ENCODE measurements at regions not wholly inside any gene's neighbourhood (a gene's known extent, or its start where the extent isn't known, plus 50 kb on each side); places are given as distances from the start of the nearest gene placed in this dataset.

DNA sequence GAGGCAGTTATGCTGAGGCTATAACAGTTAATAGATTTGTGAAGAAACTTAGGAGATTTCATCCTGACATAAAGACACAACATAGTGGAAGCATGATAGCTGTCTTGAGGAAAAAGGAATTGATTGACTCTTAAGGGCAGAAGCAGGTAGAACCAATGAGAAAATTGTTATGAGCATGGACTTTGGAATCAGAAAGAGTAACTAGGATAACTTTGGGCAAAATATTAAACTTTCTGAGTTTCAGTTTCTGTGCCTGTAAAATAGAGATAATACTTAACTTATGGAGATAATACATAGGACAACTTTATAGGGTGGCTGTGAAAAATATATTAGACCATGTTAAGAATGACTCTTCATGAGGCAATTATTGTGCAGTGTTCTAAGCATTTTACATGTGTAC lies 696.5 kb downstream of the CDH11 start:
- ChIA-PET POLR2A (no interaction called here), CTCF (no interaction called here)
- Mint-ChIP-seq H3K27ac (no peak overlapping the region), H3K9me3 (peaks cover 38% of the 10 kb centered on the region), H3K4me1 (ENCODE audit: low read depth) (no peaks in the 10 kb centered on the region), H3K27me3 (no peaks in the 10 kb centered on the region), H3K36me3 (no peaks in the 10 kb centered on the region), H3K4me3 (no peak overlapping the region)
- intact Hi-C loops (cut with micrococcal nuclease): no loop called here
- no peak for DNase-seq

DNA sequence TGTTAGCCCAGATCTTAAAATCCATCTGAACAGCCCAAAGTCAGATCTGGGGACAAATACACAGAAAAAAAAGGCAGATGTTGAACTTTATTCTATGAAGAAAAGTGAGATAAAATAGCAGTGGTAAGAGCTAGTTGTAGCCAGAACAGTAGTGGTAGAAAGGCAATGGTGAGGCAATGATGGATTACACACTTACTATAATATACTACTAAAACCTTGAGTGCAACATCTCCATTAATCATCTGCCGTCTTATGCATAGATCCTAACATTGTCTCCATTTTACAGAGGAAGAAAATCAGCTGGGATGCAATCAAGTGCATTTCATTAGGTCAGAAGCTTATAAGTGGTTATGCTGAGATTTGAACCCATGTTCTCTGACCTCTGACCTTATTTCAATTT lies 699.6 kb downstream of the CDH11 start:
- H3K27me3 Mint-ChIP-seq: no peaks in the 10 kb centered on the region
- no peaks in the 10 kb centered on the region for H3K36me3 Mint-ChIP-seq
- no peak overlapping the region for H3K27ac Mint-ChIP-seq
- ChIA-PET CTCF (no interaction called here), POLR2A (no interaction called here)
- H3K9me3 Mint-ChIP-seq: peaks cover 37% of the 10 kb centered on the region
- DNase-seq: no peak
- H3K4me1 Mint-ChIP-seq (ENCODE audit: low read depth): peaks cover 2% of the 10 kb centered on the region
- intact Hi-C loops (cut with micrococcal nuclease): no loop called here
- no peak overlapping the region for H3K4me3 Mint-ChIP-seq

DNA sequence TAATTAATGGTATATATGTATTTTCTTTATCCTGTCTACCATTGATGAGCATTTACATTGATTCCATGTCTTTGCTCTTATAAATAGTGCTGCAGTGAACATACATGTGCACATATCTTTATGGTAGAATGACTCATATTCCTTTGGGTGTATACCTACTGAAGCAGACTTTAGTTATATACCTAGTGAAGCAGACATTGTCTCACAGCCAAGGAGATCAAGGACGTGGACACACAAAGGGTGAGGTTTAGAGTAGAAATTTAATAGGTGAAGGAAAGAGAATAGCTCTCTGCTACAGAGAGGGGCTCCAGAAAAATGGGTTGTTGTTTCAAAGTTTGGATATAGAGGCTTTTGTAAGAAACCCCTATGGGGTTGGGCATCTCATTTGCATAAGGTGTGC lies 700.3 kb downstream of the CDH11 start:
- no peaks in the 10 kb centered on the region for H3K36me3 Mint-ChIP-seq
- no peak overlapping the region for H3K27ac Mint-ChIP-seq
- H3K4me3 Mint-ChIP-seq: no peak overlapping the region
- POLR2A ChIA-PET: no interaction called here
- H3K4me1 Mint-ChIP-seq (ENCODE audit: low read depth): peaks cover 2% of the 10 kb centered on the region
- intact Hi-C loops (cut with micrococcal nuclease): no loop called here
- peaks cover 35% of the 10 kb centered on the region for H3K9me3 Mint-ChIP-seq
- no peak for DNase-seq
- H3K27me3 Mint-ChIP-seq: no peaks in the 10 kb centered on the region
- CTCF ChIA-PET: no interaction called here

DNA sequence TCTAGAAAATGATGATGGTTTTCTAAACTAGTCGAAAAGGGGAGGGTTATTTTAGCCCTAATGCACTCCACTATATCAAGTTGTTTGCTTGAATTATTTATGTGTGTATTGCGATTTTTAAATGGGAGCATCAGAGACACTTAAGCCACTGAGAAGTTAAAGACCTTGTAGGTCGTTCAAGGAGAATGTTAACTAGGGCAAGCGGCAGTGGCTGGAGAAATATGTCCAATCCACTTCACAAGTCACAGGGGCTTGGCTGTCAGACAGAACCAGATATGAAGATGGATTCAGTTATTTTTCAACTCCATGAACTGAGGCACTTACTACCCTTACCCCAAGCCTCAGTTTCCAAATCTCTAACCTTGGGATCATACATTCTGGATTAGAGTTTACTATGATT lies 702.0 kb downstream of the CDH11 start:
- no peak for DNase-seq
- Mint-ChIP-seq H3K9me3 (peaks cover 26% of the 10 kb centered on the region), H3K27me3 (no peaks in the 10 kb centered on the region), H3K36me3 (no peaks in the 10 kb centered on the region), H3K4me3 (no peak overlapping the region), H3K27ac (no peak overlapping the region), H3K4me1 (ENCODE audit: low read depth) (peaks cover 2% of the 10 kb centered on the region)
- intact Hi-C loops (cut with micrococcal nuclease): no loop called here
- CTCF ChIA-PET: no interaction called here
- POLR2A ChIA-PET: no interaction called here

DNA sequence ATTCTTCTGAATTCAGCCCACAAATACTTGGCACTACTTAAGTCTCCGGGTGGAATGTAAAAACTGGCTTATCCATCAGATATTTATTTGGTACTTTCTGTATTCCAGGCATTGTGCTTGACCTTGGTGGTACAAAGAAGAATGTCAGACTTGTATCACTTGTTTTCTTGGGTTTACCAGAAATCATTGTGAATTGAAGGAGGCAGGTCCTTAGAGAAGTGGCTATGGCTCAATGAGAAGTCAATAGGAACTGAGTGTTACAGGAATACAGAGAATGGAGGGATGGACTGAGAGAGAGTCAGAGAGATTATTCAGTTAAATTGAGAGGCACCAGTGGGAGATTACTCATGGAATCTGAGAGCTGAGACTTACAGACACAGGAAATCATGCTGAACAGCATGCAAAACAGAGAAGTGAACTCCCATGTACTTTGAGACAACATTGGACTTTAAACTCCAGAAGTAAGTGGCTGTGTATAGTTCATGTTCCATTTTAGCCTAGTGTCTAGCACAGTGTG lies 704.1 kb downstream of the CDH11 start:
- H3K27ac Mint-ChIP-seq: no peak overlapping the region
- H3K4me1 Mint-ChIP-seq (ENCODE audit: low read depth): peaks cover 2% of the 10 kb centered on the region
- POLR2A ChIA-PET: no interaction called here
- H3K36me3 Mint-ChIP-seq: no peaks in the 10 kb centered on the region
- no peaks in the 10 kb centered on the region for H3K27me3 Mint-ChIP-seq
- CTCF ChIA-PET: no interaction called here
- H3K4me3 Mint-ChIP-seq: no peak overlapping the region
- peaks cover 31% of the 10 kb centered on the region for H3K9me3 Mint-ChIP-seq
- intact Hi-C loops (cut with micrococcal nuclease): no loop called here
- DNase-seq: no peak

DNA sequence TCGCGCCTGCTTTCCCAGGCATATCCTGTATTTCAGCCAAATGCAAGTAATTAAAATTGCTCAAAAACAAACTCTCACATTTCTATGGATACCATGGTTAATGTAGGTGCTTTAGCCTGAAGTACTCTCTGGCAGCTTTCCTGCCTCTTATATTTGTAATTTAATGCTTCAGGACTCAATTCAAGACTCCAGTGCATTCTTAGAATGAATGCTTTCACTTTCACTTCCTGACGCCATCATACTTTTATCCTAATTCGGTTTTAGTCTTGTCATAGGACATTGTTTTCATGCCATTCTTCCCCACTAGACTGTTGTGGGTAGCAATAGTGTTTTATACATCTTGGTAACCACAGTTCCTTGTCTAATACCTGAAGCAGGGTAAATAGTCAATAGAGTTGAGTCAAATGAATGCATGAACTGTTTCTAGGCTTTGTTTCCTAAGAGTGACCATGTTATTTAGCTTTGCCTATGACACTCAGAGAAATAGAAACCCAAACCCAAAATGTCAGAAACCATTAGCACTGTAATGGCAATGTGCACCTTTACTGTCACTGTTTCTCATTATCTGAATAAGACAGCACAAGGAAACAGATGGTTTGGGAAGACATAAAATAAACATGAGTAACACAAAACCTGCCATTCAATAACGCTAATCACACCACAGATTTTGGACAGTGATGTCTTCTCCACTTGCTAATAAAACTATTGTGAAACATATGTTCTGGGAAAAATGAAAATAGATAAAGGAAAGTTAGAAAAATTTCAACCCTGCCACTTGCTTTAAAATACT lies 705.5 kb downstream of the CDH11 start:
- peaks cover 2% of the 10 kb centered on the region for H3K4me1 Mint-ChIP-seq (ENCODE audit: low read depth)
- H3K4me3 Mint-ChIP-seq: no peak overlapping the region
- no peak for DNase-seq
- H3K9me3 Mint-ChIP-seq: peaks cover 25% of the 10 kb centered on the region
- H3K27ac Mint-ChIP-seq: no peak overlapping the region
- CTCF ChIA-PET: no interaction called here
- no peaks in the 10 kb centered on the region for H3K27me3 Mint-ChIP-seq
- POLR2A ChIA-PET: no interaction called here
- intact Hi-C loops (cut with micrococcal nuclease): no loop called here
- H3K36me3 Mint-ChIP-seq: no peaks in the 10 kb centered on the region

DNA sequence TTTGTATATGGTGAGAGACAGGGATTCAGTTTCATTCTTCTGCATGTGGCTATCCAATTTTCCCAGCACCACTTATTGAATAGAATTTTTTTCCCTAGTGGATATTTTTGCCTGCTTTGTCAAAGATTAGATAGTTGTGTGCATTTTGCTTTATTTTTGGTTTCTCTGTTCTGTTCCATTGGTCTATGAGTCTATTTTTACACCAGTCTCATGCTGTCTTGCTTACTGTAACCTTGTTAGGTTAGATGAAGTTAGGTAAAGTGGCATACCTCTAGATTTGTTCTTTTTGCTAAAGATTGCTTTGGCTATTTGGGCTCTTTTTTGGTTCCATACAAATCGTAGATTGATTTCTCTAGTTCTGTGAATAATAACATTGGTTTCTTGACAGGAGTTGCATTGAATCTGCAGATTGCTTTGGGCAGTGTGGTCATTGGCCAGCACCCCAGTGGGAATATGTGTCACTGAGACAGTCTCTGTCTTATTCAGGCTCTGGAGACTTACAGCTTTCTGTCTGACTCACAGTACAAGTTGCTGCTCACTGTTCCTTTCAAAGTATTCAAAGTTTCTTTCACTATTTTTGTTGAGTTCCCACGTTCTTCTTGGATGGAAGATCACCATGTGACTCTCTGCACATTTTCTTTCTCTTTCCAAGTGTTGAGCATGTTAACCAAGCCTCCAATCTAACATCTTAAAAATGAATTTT lies 709.1 kb downstream of the CDH11 start:
- intact Hi-C loops (cut with micrococcal nuclease): no loop called here
- H3K9me3 Mint-ChIP-seq: peaks cover 16% of the 10 kb centered on the region
- H3K27me3 Mint-ChIP-seq: no peaks in the 10 kb centered on the region

DNA sequence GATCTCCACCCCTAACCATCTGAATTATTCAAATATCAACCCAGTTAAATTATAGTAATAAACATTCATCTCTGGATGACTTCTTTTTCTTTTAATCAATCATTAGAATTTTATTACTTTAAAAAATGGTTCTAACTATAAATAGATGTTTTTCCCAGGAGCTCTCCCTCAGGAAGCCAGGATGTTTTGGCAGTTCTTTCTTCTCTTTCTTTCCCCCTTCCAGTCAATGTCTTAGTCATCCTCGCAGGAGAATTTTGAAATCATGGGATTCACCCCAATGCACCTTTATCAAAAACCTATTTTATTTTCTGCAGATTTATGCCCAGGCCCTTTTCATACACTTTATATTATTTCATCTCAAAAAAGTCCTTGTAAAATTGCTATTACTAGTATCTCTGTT lies 711.6 kb downstream of the CDH11 start:
- CTCF ChIA-PET: no interaction called here
- no peak overlapping the region for H3K27ac Mint-ChIP-seq
- no peaks in the 10 kb centered on the region for H3K27me3 Mint-ChIP-seq
- intact Hi-C loops (cut with micrococcal nuclease): no loop called here
- H3K9me3 Mint-ChIP-seq: peaks cover 29% of the 10 kb centered on the region
- H3K4me1 Mint-ChIP-seq (ENCODE audit: low read depth): no peaks in the 10 kb centered on the region
- POLR2A ChIA-PET: no interaction called here
- H3K36me3 Mint-ChIP-seq: no peaks in the 10 kb centered on the region
- no peak for DNase-seq
- H3K4me3 Mint-ChIP-seq: no peak overlapping the region

More for the DNA sequence above, 709.1 kb downstream of the CDH11 start:
- no peak for DNase-seq
- peaks cover 1% of the 10 kb centered on the region for H3K4me1 Mint-ChIP-seq (ENCODE audit: low read depth)
- no peak overlapping the region for H3K4me3 Mint-ChIP-seq
- H3K36me3 Mint-ChIP-seq: no peaks in the 10 kb centered on the region
- CTCF ChIA-PET: no interaction called here
- no peak overlapping the region for H3K27ac Mint-ChIP-seq
- POLR2A ChIA-PET: no interaction called here

DNA sequence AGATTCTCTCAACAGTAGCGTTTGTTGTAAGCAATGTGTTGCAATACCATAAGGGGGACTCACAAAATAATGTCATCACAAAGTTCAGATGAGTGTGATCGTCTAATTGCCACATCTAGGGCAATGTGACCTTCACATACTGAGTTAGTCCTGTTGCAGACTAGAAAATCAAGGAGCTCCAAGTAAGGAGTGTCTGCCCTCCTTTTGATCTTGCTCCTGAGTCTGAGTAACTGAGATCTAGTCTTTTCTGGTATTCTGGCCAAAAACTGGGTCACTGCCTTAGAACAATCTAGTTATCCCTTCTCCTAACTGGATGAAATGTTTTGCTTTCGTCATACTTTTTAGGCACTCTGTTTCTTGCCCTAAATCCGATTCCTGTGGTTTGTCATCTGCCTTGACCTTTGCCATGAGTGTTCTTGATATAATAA lies 712.1 kb downstream of the CDH11 start:
- no peaks in the 10 kb centered on the region for H3K27me3 Mint-ChIP-seq
- POLR2A ChIA-PET: no interaction called here
- intact Hi-C loops (cut with micrococcal nuclease): no loop called here
- peaks cover 29% of the 10 kb centered on the region for H3K9me3 Mint-ChIP-seq
- H3K27ac Mint-ChIP-seq: no peak overlapping the region
- H3K4me3 Mint-ChIP-seq: no peak overlapping the region
- H3K36me3 Mint-ChIP-seq: no peaks in the 10 kb centered on the region
- DNase-seq: no peak
- no peaks in the 10 kb centered on the region for H3K4me1 Mint-ChIP-seq (ENCODE audit: low read depth)
- CTCF ChIA-PET: no interaction called here

DNA sequence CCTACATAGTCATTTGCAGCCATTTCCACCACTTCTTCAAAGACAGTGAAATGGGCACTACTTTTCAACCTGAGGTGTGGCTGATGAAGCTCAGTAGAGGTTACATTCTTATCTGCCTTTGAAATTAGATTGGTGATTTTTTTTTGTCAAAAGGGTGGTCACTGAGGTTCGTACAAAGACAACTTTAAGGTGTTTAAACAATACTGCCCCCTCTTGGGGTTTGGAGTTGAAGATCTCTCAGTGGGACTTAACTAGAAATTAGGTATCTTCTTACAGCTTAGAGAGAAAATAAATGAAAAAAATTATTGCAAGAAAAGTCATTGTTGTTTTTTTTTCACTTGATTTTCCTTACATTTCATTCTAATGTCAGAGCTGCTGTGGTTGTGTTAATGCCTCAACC lies 713.2 kb downstream of the CDH11 start:
- H3K36me3 Mint-ChIP-seq: no peaks in the 10 kb centered on the region
- CTCF ChIA-PET: interaction anchor here (0.6 kb wide), 1 partner anchor 20 kb away, joined by 3 read pairs; no protein-coding TSS in a partner anchor
- peaks cover 25% of the 10 kb centered on the region for H3K9me3 Mint-ChIP-seq
- no peaks in the 10 kb centered on the region for H3K27me3 Mint-ChIP-seq
- no peak overlapping the region for H3K27ac Mint-ChIP-seq
- POLR2A ChIA-PET: no interaction called here
- no peaks in the 10 kb centered on the region for H3K4me1 Mint-ChIP-seq (ENCODE audit: low read depth)
- no peak overlapping the region for H3K4me3 Mint-ChIP-seq
- DNase-seq: no peak
- intact Hi-C loops (cut with micrococcal nuclease): no loop called here

DNA sequence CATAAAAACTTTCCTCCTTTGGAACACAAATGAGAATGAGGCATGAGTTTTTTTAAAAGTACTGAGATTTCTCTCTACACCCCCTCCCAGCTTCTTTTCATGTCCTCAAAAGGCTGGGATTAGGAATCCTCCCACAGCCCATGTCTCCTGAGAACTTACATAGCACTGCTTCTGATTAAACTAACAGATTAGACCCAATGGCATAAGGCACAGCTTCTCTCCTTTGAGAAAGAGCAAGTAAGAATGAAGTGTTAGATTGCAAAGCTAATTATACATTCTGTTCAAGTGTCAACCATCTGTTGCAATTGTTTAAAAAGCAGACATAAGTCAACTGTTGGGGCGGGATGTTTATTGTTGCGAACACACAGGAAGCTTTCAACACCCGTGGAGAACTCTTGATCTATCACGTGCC lies 715.1 kb downstream of the CDH11 start:
- POLR2A ChIA-PET: no interaction called here
- H3K4me1 Mint-ChIP-seq (ENCODE audit: low read depth): no peaks in the 10 kb centered on the region
- no peak overlapping the region for H3K27ac Mint-ChIP-seq
- intact Hi-C loops (cut with micrococcal nuclease): no loop called here
- no peak for DNase-seq
- CTCF ChIA-PET: no interaction called here
- no peaks in the 10 kb centered on the region for H3K27me3 Mint-ChIP-seq
- H3K36me3 Mint-ChIP-seq: no peaks in the 10 kb centered on the region
- peaks cover 18% of the 10 kb centered on the region for H3K9me3 Mint-ChIP-seq
- no peak overlapping the region for H3K4me3 Mint-ChIP-seq

DNA sequence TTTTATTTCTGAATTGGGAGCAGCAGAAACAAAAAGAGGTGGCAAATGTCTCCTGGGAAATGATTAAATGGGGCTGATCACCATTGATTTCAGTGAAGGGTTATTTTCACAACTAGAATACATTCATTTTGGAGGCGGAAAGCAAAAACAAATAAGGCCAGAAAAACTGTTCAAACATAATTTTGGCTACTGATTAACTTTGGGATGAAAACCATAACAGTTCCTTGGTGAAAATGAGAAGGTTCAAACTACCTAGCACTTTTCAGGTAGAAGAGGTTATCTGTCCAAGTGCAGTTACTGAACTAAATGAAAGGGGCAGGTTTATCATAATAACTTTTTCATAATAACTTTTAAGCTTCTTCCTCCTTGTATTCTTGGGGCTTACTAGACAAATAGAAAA lies 718.5 kb downstream of the CDH11 start:
- POLR2A ChIA-PET: no interaction called here
- CTCF ChIA-PET: no interaction called here
- Mint-ChIP-seq H3K4me3 (no peak overlapping the region), H3K9me3 (peaks cover 20% of the 10 kb centered on the region), H3K27ac (no peak overlapping the region), H3K36me3 (no peaks in the 10 kb centered on the region), H3K27me3 (no peaks in the 10 kb centered on the region), H3K4me1 (ENCODE audit: low read depth) (no peaks in the 10 kb centered on the region)
- no peak for DNase-seq
- intact Hi-C loops (cut with micrococcal nuclease): no loop called here

DNA sequence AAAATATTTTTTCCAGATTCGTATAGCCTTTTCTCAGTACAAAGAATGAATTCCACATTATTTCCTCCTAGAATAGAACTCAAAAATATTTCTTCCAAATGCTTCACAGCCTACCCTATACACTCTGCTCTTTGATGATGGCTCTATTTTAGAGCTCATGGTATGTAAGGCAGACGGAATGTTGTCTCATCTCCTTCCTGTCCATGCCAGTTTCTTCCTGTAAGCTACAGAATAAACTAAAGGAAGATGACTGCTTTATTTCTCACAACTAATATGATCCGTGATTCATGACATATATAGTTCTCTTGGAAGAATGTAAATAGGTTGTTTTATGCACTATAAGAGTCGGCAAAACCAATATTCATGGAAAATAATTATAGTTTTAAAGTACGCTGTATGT lies 723.1 kb downstream of the CDH11 start:
- no peak overlapping the region for H3K27ac Mint-ChIP-seq
- peaks cover 13% of the 10 kb centered on the region for H3K9me3 Mint-ChIP-seq
- intact Hi-C loops (cut with micrococcal nuclease): no loop called here
- DNase-seq: no peak
- ChIA-PET CTCF (no interaction called here), POLR2A (no interaction called here)
- no peaks in the 10 kb centered on the region for H3K4me1 Mint-ChIP-seq (ENCODE audit: low read depth)
- no peak overlapping the region for H3K4me3 Mint-ChIP-seq
- H3K27me3 Mint-ChIP-seq: no peaks in the 10 kb centered on the region
- no peaks in the 10 kb centered on the region for H3K36me3 Mint-ChIP-seq
